CD14-positive monocyte (primary cell): ENCODE measurements at regions not wholly inside any gene's neighbourhood (a gene's known extent, or its start where the extent isn't known, plus 50 kb on each side); places are given as distances from the start of the nearest gene placed in this dataset.

Experiments
- DNase-seq, 3 donors: peaks; one replicate each; pipeline ENCODE4 v3.0.0-alpha.2; 2011 to 2022
- H2AFZ ChIP-seq: 2 replicates; pipeline ENCODE4 v1.6.0; 2012; ENCODE audit warnings: mild to moderate bottlenecking, low read depth, low read length, inconsistent platforms; ENCODE audit not compliant: insufficient read depth, poor library complexity, severe bottlenecking
- H3K27ac ChIP-seq, 2 donors: 1 replicate in 1 of 2; 2 replicates in 1 of 2; pipeline ENCODE4 v1.5.1; 2012 to 2013; ENCODE audit warnings: low read length in 2 of 2, control low read depth in 1 of 2, inconsistent platforms in 1 of 2, low read depth in 1 of 2, mild to moderate bottlenecking in 1 of 2
- H3K27me3 ChIP-seq, 2 donors: one replicate each; pipeline versions ENCODE4 v1.6.0 to v1.6.1; 2011 to 2013; ENCODE audit warnings: low read length in 2 of 2; ENCODE audit not compliant: control insufficient read depth in 2 of 2, insufficient read depth in 2 of 2
- H3K36me3 ChIP-seq, 2 donors: replicated peaks in 1 of 2; 1 replicate in 1 of 2; 2 replicates in 1 of 2; pipeline versions ENCODE4 v1.5.1 to v1.6.1; 2012 to 2013; ENCODE audit warnings: low read length in 2 of 2, control low read depth in 1 of 2, inconsistent platforms in 1 of 2, mild to moderate bottlenecking in 1 of 2; ENCODE audit not compliant: insufficient read depth in 2 of 2, control insufficient read depth in 1 of 2
- H3K4me1 ChIP-seq, 2 donors: 1 replicate in 1 of 2; 2 replicates in 1 of 2; pipeline versions ENCODE4 v1.5.1 to v1.6.1; 2012 to 2013; ENCODE audit warnings: low read length in 2 of 2, control low read depth in 1 of 2, inconsistent platforms in 1 of 2, mild to moderate bottlenecking in 1 of 2, moderate library complexity in 1 of 2; ENCODE audit not compliant: insufficient read depth in 2 of 2, control insufficient read depth in 1 of 2
- H3K4me2 ChIP-seq: replicated peaks from 2 replicates; pipeline ENCODE3; 2012; ENCODE audit warnings: low read length, moderate library complexity, mild to moderate bottlenecking; ENCODE audit not compliant: poor library complexity, severe bottlenecking; ENCODE audit errors: extremely low read depth
- H3K4me3 ChIP-seq, 3 experiments: fragments of 200-600 bp in 1 of 3; sonication (generic) in 1 of 3; replicated peaks in 1 of 3; 1 replicate in 2 of 3; 2 replicates in 1 of 3; pipeline ENCODE4 v1.5.1; 2011 to 2013; ENCODE audit warnings: low read length in 3 of 3, mild to moderate bottlenecking in 3 of 3, control low read depth in 2 of 3, low read depth in 2 of 3, inconsistent platforms in 1 of 3, moderate library complexity in 1 of 3
- H3K79me2 ChIP-seq: 2 replicates; pipeline ENCODE4 v1.6.0; 2012; ENCODE audit warnings: mild to moderate bottlenecking, control low read depth, inconsistent platforms, low read length, moderate library complexity; ENCODE audit not compliant: insufficient read depth
- H3K9ac ChIP-seq: 2 replicates; pipeline ENCODE4 v1.6.0; 2017; ENCODE audit warnings: low read length, mild to moderate bottlenecking; ENCODE audit not compliant: insufficient read depth, poor library complexity, severe bottlenecking
- H3K9me3 ChIP-seq, 2 donors: replicated peaks in 1 of 2; 1 replicate in 1 of 2; 2 replicates in 1 of 2; pipeline versions ENCODE4 v1.5.1 to v1.6.1; 2012 to 2013; ENCODE audit warnings: low read length in 2 of 2, control low read depth in 1 of 2; ENCODE audit not compliant: control insufficient read depth in 1 of 2, insufficient read depth in 1 of 2
- H4K20me1 ChIP-seq: 2 replicates; pipeline ENCODE4 v1.6.0; 2012; ENCODE audit warnings: mild to moderate bottlenecking, low read length, control low read depth, moderate library complexity; ENCODE audit not compliant: insufficient read depth
- H3K27ac Mint-ChIP-seq, 7 donors: one replicate each; pipeline ENCODE4 v1.8.0; 2020; ENCODE audit warnings: mild to moderate bottlenecking in 7 of 7, mixed read lengths in 7 of 7, moderate library complexity in 6 of 7, inconsistent platforms in 2 of 7
- H3K27me3 Mint-ChIP-seq, 3 donors: one replicate each; pipeline ENCODE4 v1.8.0; 2021 to 2022; ENCODE audit warnings: low read depth in 3 of 3, mild to moderate bottlenecking in 3 of 3, mixed read lengths in 3 of 3, moderate library complexity in 3 of 3, inconsistent platforms in 1 of 3
- H3K36me3 Mint-ChIP-seq, 2 donors: one replicate each; pipeline ENCODE4 v1.8.0; 2020; ENCODE audit warnings: mixed read lengths in 2 of 2, inconsistent platforms in 1 of 2, mild to moderate bottlenecking in 1 of 2
- H3K4me1 Mint-ChIP-seq: one replicate; pipeline ENCODE4 v1.8.0; 2020; ENCODE audit warnings: mild to moderate bottlenecking, mixed read lengths
- H3K4me3 Mint-ChIP-seq, 2 donors: one replicate each; pipeline ENCODE4 v1.8.0; 2020; ENCODE audit warnings: mild to moderate bottlenecking in 2 of 2, mixed read lengths in 2 of 2, moderate library complexity in 1 of 2
- H3K9me3 Mint-ChIP-seq, 7 donors: one replicate each; pipeline ENCODE4 v1.8.0; 2020 to 2022; ENCODE audit warnings: mixed read lengths in 7 of 7, mild to moderate bottlenecking in 6 of 7, moderate library complexity in 6 of 7, inconsistent platforms in 2 of 7
- CTCF ChIP-seq: fragments of 200-600 bp; IDR thresholded peaks from one replicate; pipeline ENCODE4 v1.8.0; 2022; ENCODE audit warnings: antibody characterized with exemption, mild to moderate bottlenecking
- WGBS: methylation state at CpG from one replicate; pipeline ENCODE4 v1.1.5; 2013; ENCODE audit warnings: missing lambda C conversion rate; ENCODE audit not compliant: insufficient coverage; 5-methylcytosine and 5-hydroxymethylcytosine counted together
- intact Hi-C, 2 donors: fragments of 100-400 bp; cut with micrococcal nuclease; formaldehyde crosslinking; loops; one replicate each; pipeline versions ENCODE4 v1.15.0 to v1.15.1; 2023

- no peaks in the 10 kb centered on the region for H3K79me2 ChIP-seq
- intact Hi-C loops, result no loop called here
- H3K27ac ChIP-seq, result no peak overlapping the region
- H3K9me3 ChIP-seq, result peaks cover 0 to 6% of the 10 kb centered on the region in 2 donors
- no peak overlapping the region for H3K9ac ChIP-seq
- no peak for TF ChIP-seq CTCF
- Mint-ChIP-seq H3K27ac (no peak overlapping the region), H3K4me1 (no peaks in the 10 kb centered on the region), H3K27me3 (peaks cover 45 to 52% (median 47%) of the 10 kb centered on the region in 3 donors), H3K9me3 (peaks cover 0 to 12% (median 4%) of the 10 kb centered on the region in 7 donors), H3K4me3 (no peak overlapping the region), H3K36me3 (no peaks in the 10 kb centered on the region)
- H3K4me3 ChIP-seq, result no peak overlapping the region
- peaks cover 36 to 45% of the 10 kb centered on the region in 2 donors for H3K27me3 ChIP-seq
- no peaks in the 10 kb centered on the region for H3K36me3 ChIP-seq
- H4K20me1 ChIP-seq, result no peaks in the 10 kb centered on the region
- H3K4me2 ChIP-seq, result no peak overlapping the region
- H3K4me1 ChIP-seq, result no peaks in the 10 kb centered on the region
- no peak overlapping the region for H2AFZ ChIP-seq
- DNase-seq, result no peak
- WGBS, result no CpG with 5 or more reads among the region's 6 CpGs
Measured at GRCh38 chr20:56930876-56931275, 301.8 kb downstream of the TFAP2C start.

GRCh38 chr20:56932575-56933330 is 303.6 kb downstream of the TFAP2C start:
- intact Hi-C loops, result no loop called here
- peaks cover 0 to 10% (median 1%) of the 10 kb centered on the region in 7 donors for H3K9me3 Mint-ChIP-seq
- peaks cover 0 to 4% of the 10 kb centered on the region in 2 donors for H3K9me3 ChIP-seq
- H3K4me1 ChIP-seq, result no peaks in the 10 kb centered on the region
- H3K4me3 ChIP-seq, result no peak overlapping the region
- no peak overlapping the region for H3K27ac Mint-ChIP-seq
- WGBS, result 100% methylated on average over 1 of the region's 6 CpGs
- peaks cover 26 to 33% (median 31%) of the 10 kb centered on the region in 3 donors for H3K27me3 Mint-ChIP-seq
- H3K4me2 ChIP-seq, result no peak overlapping the region
- H3K4me3 Mint-ChIP-seq, result no peak overlapping the region
- H3K79me2 ChIP-seq, result no peaks in the 10 kb centered on the region
- no peaks in the 10 kb centered on the region for H3K36me3 Mint-ChIP-seq
- H2AFZ ChIP-seq, result no peak overlapping the region
- peaks cover 17 to 26% of the 10 kb centered on the region in 2 donors for H3K27me3 ChIP-seq
- TF ChIP-seq CTCF, result no peak
- H3K27ac ChIP-seq, result no peak overlapping the region
- H3K9ac ChIP-seq, result no peak overlapping the region
- H3K36me3 ChIP-seq, result no peaks in the 10 kb centered on the region
- H4K20me1 ChIP-seq, result no peaks in the 10 kb centered on the region
- H3K4me1 Mint-ChIP-seq, result no peaks in the 10 kb centered on the region
- DNase-seq, result no peak
